Endothelial cell (in vitro differentiated cells): ENCODE measurements at regions not wholly inside any gene's neighbourhood (a gene's known extent, or its start where the extent isn't known, plus 50 kb on each side); places are given as distances from the start of the nearest gene placed in this dataset.
A peak's percentile ranks its signal among the peaks of the same experiment; 100 is the strongest.
"Not testable (repeated sequence)": the region's sequence is repeated elsewhere in the genome, so short reads cannot be mapped to it uniquely, and the experiment has no call there.

Experiments
- DNase-seq: peaks from one replicate; pipeline ENCODE4 v3.0.0; 2021; ENCODE audit warnings: low spot score
- H3K27ac Mint-ChIP-seq: one replicate; pipeline ENCODE4 v1.8.0; 2021; ENCODE audit warnings: mixed read lengths, inconsistent platforms; ENCODE audit not compliant: unreplicated experiment
- H3K27me3 Mint-ChIP-seq: one replicate; pipeline ENCODE4 v1.8.0; 2021; ENCODE audit warnings: mild to moderate bottlenecking, moderate library complexity, mixed read lengths, inconsistent platforms; ENCODE audit not compliant: unreplicated experiment
- H3K36me3 Mint-ChIP-seq: one replicate; pipeline ENCODE4 v1.8.0; 2021; ENCODE audit warnings: mild to moderate bottlenecking, low read depth, mixed read lengths, inconsistent platforms; ENCODE audit not compliant: unreplicated experiment
- H3K4me1 Mint-ChIP-seq: one replicate; pipeline ENCODE4 v1.8.0; 2021; ENCODE audit warnings: mild to moderate bottlenecking, mixed read lengths, inconsistent platforms; ENCODE audit not compliant: unreplicated experiment
- H3K4me3 Mint-ChIP-seq: one replicate; pipeline ENCODE4 v1.8.0; 2021; ENCODE audit warnings: mild to moderate bottlenecking, mixed read lengths, inconsistent platforms; ENCODE audit not compliant: unreplicated experiment
- H3K9me3 Mint-ChIP-seq: one replicate; pipeline ENCODE4 v1.8.0; 2021; ENCODE audit warnings: mixed read lengths, inconsistent platforms; ENCODE audit not compliant: unreplicated experiment
- TF ChIP-seq, protein P1 (sequence below): fragments of 200-600 bp; sonication (generic); IDR thresholded peaks from one replicate; pipeline ENCODE4 v1.5.0; 2021; ENCODE audit warnings: antibody characterized with exemption; ENCODE audit not compliant: unreplicated experiment

GRCh38 chr1:121443001-121443540 lies 258.3 kb downstream of the SRGAP2C start:
- no peak overlapping the region for H3K4me3 Mint-ChIP-seq

GRCh38 chr1:121444096-121444495 lies 259.3 kb downstream of the SRGAP2C start:
- TF ChIP-seq, protein P1, sequence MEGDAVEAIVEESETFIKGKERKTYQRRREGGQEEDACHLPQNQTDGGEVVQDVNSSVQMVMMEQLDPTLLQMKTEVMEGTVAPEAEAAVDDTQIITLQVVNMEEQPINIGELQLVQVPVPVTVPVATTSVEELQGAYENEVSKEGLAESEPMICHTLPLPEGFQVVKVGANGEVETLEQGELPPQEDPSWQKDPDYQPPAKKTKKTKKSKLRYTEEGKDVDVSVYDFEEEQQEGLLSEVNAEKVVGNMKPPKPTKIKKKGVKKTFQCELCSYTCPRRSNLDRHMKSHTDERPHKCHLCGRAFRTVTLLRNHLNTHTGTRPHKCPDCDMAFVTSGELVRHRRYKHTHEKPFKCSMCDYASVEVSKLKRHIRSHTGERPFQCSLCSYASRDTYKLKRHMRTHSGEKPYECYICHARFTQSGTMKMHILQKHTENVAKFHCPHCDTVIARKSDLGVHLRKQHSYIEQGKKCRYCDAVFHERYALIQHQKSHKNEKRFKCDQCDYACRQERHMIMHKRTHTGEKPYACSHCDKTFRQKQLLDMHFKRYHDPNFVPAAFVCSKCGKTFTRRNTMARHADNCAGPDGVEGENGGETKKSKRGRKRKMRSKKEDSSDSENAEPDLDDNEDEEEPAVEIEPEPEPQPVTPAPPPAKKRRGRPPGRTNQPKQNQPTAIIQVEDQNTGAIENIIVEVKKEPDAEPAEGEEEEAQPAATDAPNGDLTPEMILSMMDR, result no peak
- Mint-ChIP-seq H3K9me3 (no peaks in the 10 kb centered on the region), H3K36me3 (no peaks in the 10 kb centered on the region), H3K4me3 (no peak overlapping the region), H3K4me1 (no peaks in the 10 kb centered on the region), H3K27ac (no peak overlapping the region), H3K27me3 (peaks cover 4% of the 10 kb centered on the region)
- DNase-seq, result no peak

More at GRCh38 chr1:121443001-121443540, 258.3 kb downstream of the SRGAP2C start:
- Mint-ChIP-seq H3K9me3 (no peaks in the 10 kb centered on the region), H3K4me1 (no peaks in the 10 kb centered on the region), H3K27ac (no peak overlapping the region), H3K27me3 (peaks cover 4% of the 10 kb centered on the region), H3K36me3 (no peaks in the 10 kb centered on the region)
- no peak for DNase-seq
- TF ChIP-seq, protein P1, result no peak

DNA sequence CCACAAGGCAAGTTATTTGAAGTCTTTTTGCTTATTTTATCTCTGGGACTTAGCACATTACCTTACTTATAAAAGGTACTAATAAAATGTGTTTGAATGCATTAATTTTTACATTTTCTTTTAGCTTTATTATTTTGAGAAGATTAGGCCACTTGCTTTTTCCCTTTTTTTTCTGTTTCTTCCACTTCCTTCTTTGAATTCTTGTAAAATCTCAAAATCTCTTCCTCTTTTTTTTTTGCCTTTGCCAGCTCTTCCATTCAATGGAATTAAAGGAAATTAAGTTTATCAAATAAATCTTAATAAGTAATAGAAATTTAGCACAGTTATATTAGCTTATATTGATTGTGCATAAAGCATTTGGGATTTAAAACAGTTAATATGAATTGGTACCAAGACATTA lies 260.9 kb downstream of the SRGAP2C start:
- H3K27ac Mint-ChIP-seq, result no peak overlapping the region
- no peaks in the 10 kb centered on the region for H3K9me3 Mint-ChIP-seq
- H3K36me3 Mint-ChIP-seq, result no peaks in the 10 kb centered on the region
- DNase-seq, result no peak
- H3K4me3 Mint-ChIP-seq, result no peak overlapping the region
- H3K4me1 Mint-ChIP-seq, result no peaks in the 10 kb centered on the region
- H3K27me3 Mint-ChIP-seq, result peaks cover 5% of the 10 kb centered on the region
- TF ChIP-seq, protein P1, result no peak

DNA sequence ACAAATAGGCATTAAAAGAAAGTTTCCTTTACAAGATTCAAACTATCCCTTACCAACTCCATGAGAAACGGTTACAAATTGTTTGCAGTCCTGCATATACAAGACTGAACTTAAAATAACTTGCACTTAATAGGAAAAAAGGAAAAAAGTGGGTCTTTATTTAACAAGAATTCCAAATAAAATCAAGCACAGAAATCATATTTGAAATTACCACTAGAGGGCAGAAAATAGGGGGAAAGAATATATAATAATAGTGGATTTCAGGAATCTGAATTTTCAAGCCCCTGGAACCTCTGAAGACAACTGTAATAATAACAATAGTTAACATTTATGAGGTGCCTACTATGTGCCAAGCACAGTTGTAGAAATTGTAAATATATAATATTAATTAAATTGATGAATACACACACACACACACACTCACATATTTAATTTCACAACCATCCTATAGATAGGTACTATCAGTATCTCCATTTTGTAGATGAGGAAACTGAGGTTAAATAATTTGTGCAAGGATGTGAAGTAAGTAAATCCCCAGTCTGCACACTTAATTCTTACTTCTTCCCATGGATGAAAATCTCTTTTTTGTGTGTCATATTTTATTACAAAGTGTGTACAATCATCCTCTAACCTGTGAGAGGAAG lies 262.6 kb downstream of the SRGAP2C start:
- TF ChIP-seq, protein P1, result peak; percentile 71
- not testable (repeated sequence) for DNase-seq, H3K27ac Mint-ChIP-seq, H3K4me3 Mint-ChIP-seq, H3K4me1 Mint-ChIP-seq, H3K36me3 Mint-ChIP-seq, H3K9me3 Mint-ChIP-seq, H3K27me3 Mint-ChIP-seq

GRCh38 chr1:121448064-121448463 lies 263.3 kb downstream of the SRGAP2C start:
- not testable (repeated sequence) for H3K4me3 Mint-ChIP-seq, H3K27ac Mint-ChIP-seq, H3K27me3 Mint-ChIP-seq, H3K9me3 Mint-ChIP-seq, DNase-seq, H3K4me1 Mint-ChIP-seq, H3K36me3 Mint-ChIP-seq
